MCF 10A (cell line): ENCODE measurements at regions not wholly inside any gene's neighbourhood (a gene's known extent, or its start where the extent isn't known, plus 50 kb on each side); places are given as distances from the start of the nearest gene placed in this dataset.

Experiments used
- BruUV-seq: library from RNA; stranded (reverse); fragments of 400-500 nt; replicated peaks from 2 replicates; lab custom pipeline; 2021; lab: Mats Ljungman, UMichigan
- CTCF ChIA-PET: fragments of 300-600 bp; sonication (Branson Sonifier 250); formaldehyde crosslinking; extraction: SDS; loops from one replicate; lab custom pipeline; 2021; ENCODE audit warnings: antibody characterized with exemption, inconsistent platforms; lab: Yijun Ruan, JAX
- POLR2A ChIA-PET: fragments of 300-600, 350-650 bp; sonication (Branson Sonifier 250); formaldehyde crosslinking; extraction: SDS; loops from one replicate; lab custom pipeline; 2020; ENCODE audit warnings: antibody characterized with exemption, inconsistent platforms; lab: Yijun Ruan, JAX
- DNase-seq: peaks from one replicate; pipeline ENCODE4 v3.0.0-alpha.2; 2018; ENCODE audit not compliant: unreplicated experiment
- H3K27ac Mint-ChIP-seq: one replicate; pipeline ENCODE4 v1.8.0; 2022; ENCODE audit warnings: mild to moderate bottlenecking, low read depth, mixed read lengths; ENCODE audit not compliant: unreplicated experiment
- H3K27me3 Mint-ChIP-seq: one replicate; pipeline ENCODE4 v1.8.0; 2022; ENCODE audit warnings: mixed read lengths; ENCODE audit not compliant: insufficient read depth, unreplicated experiment
- H3K36me3 Mint-ChIP-seq: one replicate; pipeline ENCODE4 v1.8.0; 2022; ENCODE audit warnings: mild to moderate bottlenecking, moderate library complexity, mixed read lengths; ENCODE audit not compliant: insufficient read depth, unreplicated experiment
- H3K4me1 Mint-ChIP-seq: one replicate; pipeline ENCODE4 v1.8.0; 2022; ENCODE audit warnings: mixed read lengths; ENCODE audit not compliant: insufficient read depth, unreplicated experiment
- H3K4me3 Mint-ChIP-seq: one replicate; pipeline ENCODE4 v1.8.0; 2022; ENCODE audit warnings: mild to moderate bottlenecking, moderate library complexity, mixed read lengths; ENCODE audit not compliant: unreplicated experiment
- H3K9me3 Mint-ChIP-seq: one replicate; pipeline ENCODE4 v1.8.0; 2022; ENCODE audit warnings: mixed read lengths; ENCODE audit not compliant: unreplicated experiment
- CTCF ChIP-seq: fragments of 200-600 bp; IDR thresholded peaks from one replicate; pipeline ENCODE4 v1.8.0; 2022; ENCODE audit warnings: antibody characterized with exemption, mild to moderate bottlenecking; ENCODE audit not compliant: unreplicated experiment
- intact Hi-C: fragments of 100-400 bp; cut with micrococcal nuclease; formaldehyde crosslinking; loops from 2 replicates; pipeline ENCODE4 v1.14.1; 2022

GRCh38 chr13:88068316-88068715, 397.1 kb downstream of the SLITRK5 start:
- DNase-seq: no peak
- POLR2A ChIA-PET: interaction anchor here (0.5 to 0.7 kb wide), 2 partner anchors 9 to 10 kb away, joined by 3 read pairs; no protein-coding TSS in a partner anchor
- no peak overlapping the region for H3K27ac Mint-ChIP-seq

GRCh38 chr13:88068975-88069374, 397.8 kb downstream of the SLITRK5 start:
- ChIA-PET CTCF (interaction anchor here (0.5 kb wide), 1 partner anchor 301 kb away, joined by 3 read pairs; no protein-coding TSS in a partner anchor), POLR2A (interaction anchor here (0.5 kb wide), 1 partner anchor 9 kb away, joined by 3 read pairs; no protein-coding TSS in a partner anchor)
- intact Hi-C loops: no loop called here
- Mint-ChIP-seq H3K27ac (no peak overlapping the region), H3K9me3 (no peaks in the 10 kb centered on the region), H3K27me3 (no peaks in the 10 kb centered on the region), H3K4me3 (no peak overlapping the region), H3K36me3 (no peaks in the 10 kb centered on the region), H3K4me1 (peaks cover 7% of the 10 kb centered on the region)
- no TSS peak for BruUV-seq
- no peak for DNase-seq
- TF ChIP-seq CTCF: no peak

More at GRCh38 chr13:88068316-88068715, 397.1 kb downstream of the SLITRK5 start:
- no peaks in the 10 kb centered on the region for H3K9me3 Mint-ChIP-seq
- H3K36me3 Mint-ChIP-seq: no peaks in the 10 kb centered on the region
- TF ChIP-seq CTCF: no peak
- no TSS peak for BruUV-seq
- intact Hi-C loops: no loop called here
- no peak overlapping the region for H3K4me3 Mint-ChIP-seq
- no peaks in the 10 kb centered on the region for H3K27me3 Mint-ChIP-seq
- peaks cover 7% of the 10 kb centered on the region for H3K4me1 Mint-ChIP-seq
- CTCF ChIA-PET: no interaction called here

- BruUV-seq: no TSS peak
- H3K27me3 Mint-ChIP-seq: no peaks in the 10 kb centered on the region
- intact Hi-C loops: no loop called here
- H3K4me3 Mint-ChIP-seq: no peak overlapping the region
- ChIA-PET CTCF (interaction anchor here (0.5 kb wide), 1 partner anchor 382 kb away, joined by 3 read pairs; no protein-coding TSS in a partner anchor), POLR2A (no interaction called here)
- no peaks in the 10 kb centered on the region for H3K36me3 Mint-ChIP-seq
- no peak for DNase-seq
- H3K9me3 Mint-ChIP-seq: no peaks in the 10 kb centered on the region
- peaks cover 21% of the 10 kb centered on the region for H3K4me1 Mint-ChIP-seq
- no peak for TF ChIP-seq CTCF
- peak overlapping the region; percentile 21 for H3K27ac Mint-ChIP-seq
Observed at GRCh38 chr13:88071371-88071770, 400.2 kb downstream of the SLITRK5 start.

GRCh38 chr13:88074794-88075510, 403.8 kb downstream of the SLITRK5 start:
- Mint-ChIP-seq H3K27ac (no peak overlapping the region), H3K36me3 (no peaks in the 10 kb centered on the region), H3K9me3 (no peaks in the 10 kb centered on the region), H3K4me3 (peak overlapping the region; percentile 40), H3K27me3 (no peaks in the 10 kb centered on the region), H3K4me1 (peaks cover 21% of the 10 kb centered on the region)
- DNase-seq: peak; percentile 80
- ChIA-PET POLR2A (interaction anchor here (1.2 to 1.4 kb wide), 3 partner anchors 10 to 298 kb away, joined by 3 to 6 read pairs (median 4); no protein-coding TSS in a partner anchor), CTCF (no interaction called here)
- no TSS peak for BruUV-seq
- TF ChIP-seq CTCF: no peak
- intact Hi-C loops: no loop called here
